Body of pancreas (tissue), 4 donors: ENCODE measurements at regions not wholly inside any gene's neighbourhood (a gene's known extent, or its start where the extent isn't known, plus 50 kb on each side); places are given as distances from the start of the nearest gene placed in this dataset.

Experiments
- ATAC-seq: fragments of 150-250 bp; one replicate; pipeline ENCODE4 v1.9.1; 2016
- DNase-seq, 4 donors: peaks; one replicate each; pipeline ENCODE4 v3.0.0-alpha.2; 2019
- H3K27ac ChIP-seq, 4 donors: fragments of 200-600 bp; sonication (generic); 1 replicate in 3 of 4; 2 replicates in 1 of 4; pipeline versions ENCODE4 v1.5.1 to v1.6.1; 2016 to 2019; ENCODE audit warnings: mild to moderate bottlenecking in 1 of 4, mixed read lengths in 1 of 4, moderate library complexity in 1 of 4
- H3K27me3 ChIP-seq, 2 donors: fragments of 200-600 bp; sonication (generic); one replicate each; pipeline ENCODE4 v1.6.0; 2016; ENCODE audit warnings: mild to moderate bottlenecking in 1 of 2
- H3K36me3 ChIP-seq, 2 donors: fragments of 200-600 bp; sonication (generic); replicated peaks in 1 of 2; 2 replicates each; pipeline ENCODE4 v1.5.1; 2016; ENCODE audit warnings: low read depth in 2 of 2; ENCODE audit not compliant: insufficient read depth in 1 of 2
- H3K4me1 ChIP-seq: fragments of 200-600 bp; sonication (generic); one replicate; pipeline ENCODE4 v1.6.0; 2016
- H3K4me3 ChIP-seq, 2 donors: fragments of 200-600 bp; sonication (generic); 1 replicate in 1 of 2; 2 replicates in 1 of 2; pipeline ENCODE4 v1.5.1; 2016 to 2019
- H3K9me3 ChIP-seq, 3 donors: fragments of 200-600 bp; sonication (generic); 1 replicate in 2 of 3; 2 replicates in 1 of 3; pipeline ENCODE4 v1.5.1; 2016
- CTCF ChIP-seq, 7 experiments: fragments of 450-650 bp in 4 of 7; fragments of 200-600 bp in 3 of 7; sonication (generic) in 3 of 7; IDR thresholded peaks; one replicate each; pipeline ENCODE4 v1.5.1; 2016 to 2019; ENCODE audit warnings: antibody characterized with exemption in 7 of 7
- POLR2A ChIP-seq, 3 donors: fragments of 450-650 bp; IDR thresholded peaks; one replicate each; pipeline ENCODE4 v1.6.1; 2016; ENCODE audit warnings: antibody characterized with exemption in 3 of 3, mild to moderate bottlenecking in 2 of 3
- WGBS, 2 donors: methylation state at CpG; one replicate each; pipeline ENCODE4 v1.1.5; 2017; 5-methylcytosine and 5-hydroxymethylcytosine counted together
- intact Hi-C: fragments of 100-400 bp; cut with DNase I; formaldehyde crosslinking; loops from one replicate; pipeline ENCODE4 v1.15.1; 2023

- Histone ChIP-seq H3K9me3 (no peaks in the 10 kb centered on the region), H3K36me3 (no peaks in the 10 kb centered on the region), H3K27ac (no peak overlapping the region), H3K4me1 (no peaks in the 10 kb centered on the region), H3K27me3 (peaks cover 0 to 4% of the 10 kb centered on the region in 2 donors), H3K4me3 (no peak overlapping the region)
- ATAC-seq, result no peak
- no peak for DNase-seq
- TF ChIP-seq POLR2A (IDR thresholded peaks at IDR 0.05) (no peak), CTCF (IDR thresholded peaks at IDR 0.05) (no peak)
- 62 to 69% methylated on average over 5 to 33 of the region's 33 CpGs for WGBS, 2 donors
- intact Hi-C loops, result no loop called here
Measured at GRCh38 chr22:49321477-49322055, 506.1 kb downstream of the BRD1 start.

GRCh38 chr22:49320714-49321476 is 506.8 kb downstream of the BRD1 start:
- no peak for TF ChIP-seq POLR2A (IDR thresholded peaks at IDR 0.05)
- no peak for TF ChIP-seq CTCF (IDR thresholded peaks at IDR 0.05)
- Histone ChIP-seq H3K4me3 (no peak overlapping the region), H3K36me3 (no peaks in the 10 kb centered on the region), H3K9me3 (no peaks in the 10 kb centered on the region), H3K27me3 (peaks cover 0 to 4% of the 10 kb centered on the region in 2 donors), H3K4me1 (no peaks in the 10 kb centered on the region), H3K27ac (no peak overlapping the region)
- DNase-seq (no peak), ATAC-seq (no peak)
- intact Hi-C loops, result no loop called here
- 67 to 70% methylated on average over 21 to 23 of the region's 29 CpGs for WGBS, 2 donors

- H3K27ac ChIP-seq, result no peak overlapping the region
- H3K9me3 ChIP-seq, result no peaks in the 10 kb centered on the region
- intact Hi-C loops, result no loop called here
- 27 to 32% methylated on average over 5 of the region's 5 CpGs for WGBS, 2 donors
- ATAC-seq (no peak), DNase-seq (no peak)
- TF ChIP-seq POLR2A (IDR thresholded peaks at IDR 0.05), result no peak
- no peak for TF ChIP-seq CTCF (IDR thresholded peaks at IDR 0.05)
- H3K4me3 ChIP-seq, result no peak overlapping the region
- no peaks in the 10 kb centered on the region for H3K36me3 ChIP-seq
- peaks cover 0 to 7% of the 10 kb centered on the region in 2 donors for H3K27me3 ChIP-seq
- no peaks in the 10 kb centered on the region for H3K4me1 ChIP-seq
Measured at GRCh38 chr22:49317369-49317768, 510.3 kb downstream of the BRD1 start.

GRCh38 chr22:49312601-49313000 is 515.1 kb downstream of the BRD1 start:
- no peaks in the 10 kb centered on the region for H3K36me3 ChIP-seq
- H3K4me1 ChIP-seq, result no peaks in the 10 kb centered on the region
- H3K27me3 ChIP-seq, result peaks cover 0 to 3% of the 10 kb centered on the region in 2 donors
- 25 to 26% methylated on average over 2 of the region's 2 CpGs for WGBS, 2 donors
- no peaks in the 10 kb centered on the region for H3K9me3 ChIP-seq
- no peak overlapping the region for H3K4me3 ChIP-seq
- intact Hi-C loops, result no loop called here
- DNase-seq, result no peak
- no peak for TF ChIP-seq CTCF (IDR thresholded peaks at IDR 0.05)
- no peak for TF ChIP-seq POLR2A (IDR thresholded peaks at IDR 0.05)
- no peak overlapping the region for H3K27ac ChIP-seq
- no peak for ATAC-seq

- intact Hi-C loops, result no loop called here
- TF ChIP-seq CTCF (IDR thresholded peaks at IDR 0.05) (no peak), POLR2A (IDR thresholded peaks at IDR 0.05) (no peak)
- H3K9me3 ChIP-seq, result no peaks in the 10 kb centered on the region
- 68 to 71% methylated on average over 11 of the region's 11 CpGs for WGBS, 2 donors
- DNase-seq, result no peak
- no peak overlapping the region for H3K4me3 ChIP-seq
- no peak overlapping the region for H3K27ac ChIP-seq
- H3K27me3 ChIP-seq, result peaks cover 0 to 7% of the 10 kb centered on the region in 2 donors
- no peak for ATAC-seq
- no peaks in the 10 kb centered on the region for H3K4me1 ChIP-seq
- H3K36me3 ChIP-seq, result no peaks in the 10 kb centered on the region
Measured at GRCh38 chr22:49310354-49310753, 517.3 kb downstream of the BRD1 start.
